BE2C (cell line): ENCODE measurements at regions not wholly inside any gene's neighbourhood (a gene's known extent, or its start where the extent isn't known, plus 50 kb on each side); places are given as distances from the start of the nearest gene placed in this dataset.

Experiments used
- DNase-seq: peaks from one replicate; pipeline ENCODE4 v3.0.0-alpha.2; 2020
- H3K27me3 ChIP-seq: fragments of 250-450 bp; sonication (Bioruptor Pico); 2 replicates; pipeline ENCODE4 v1.5.1; 2020; ENCODE audit warnings: mild to moderate bottlenecking
- H3K36me3 ChIP-seq: fragments of 250-450 bp; sonication (Bioruptor Pico); 2 replicates; pipeline ENCODE4 v1.5.1; 2020; ENCODE audit warnings: mild to moderate bottlenecking
- H3K4me1 ChIP-seq: fragments of 250-450 bp; sonication (Bioruptor Pico); 2 replicates; pipeline ENCODE4 v1.5.1; 2020
- H3K4me3 ChIP-seq: 2 replicates; pipeline ENCODE4 v1.5.1; 2011; ENCODE audit warnings: low read depth, low read length
- H3K9me3 ChIP-seq: fragments of 250-450 bp; sonication (Bioruptor Pico); 2 replicates; pipeline ENCODE4 v1.5.1; 2020
- CTCF ChIP-seq: IDR thresholded peaks from 2 replicates; pipeline ENCODE4 v1.5.1; 2012; ENCODE audit warnings: mild to moderate bottlenecking, low read depth, low read length

DNA sequence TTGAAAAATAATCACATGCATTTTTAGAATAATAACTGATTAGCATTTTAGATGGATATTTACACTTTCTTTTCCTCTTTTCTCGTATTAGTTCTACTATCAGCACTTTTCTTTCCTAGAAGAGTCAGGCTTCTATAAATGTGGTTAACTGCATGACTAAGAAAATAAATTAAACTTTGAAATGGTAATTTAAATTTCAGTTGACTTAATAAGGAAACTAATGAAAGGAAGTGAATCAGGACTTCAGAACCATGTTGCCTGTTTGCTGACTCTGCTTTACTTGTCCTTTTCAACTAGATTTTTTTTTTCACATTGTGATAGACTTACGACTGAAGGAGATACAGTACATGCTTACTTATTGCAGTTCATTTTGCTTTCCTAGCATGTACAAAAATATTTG is 1258.2 kb upstream of the EYS start:
- DNase-seq, result no peak
- H3K4me1 ChIP-seq, result no peaks in the 10 kb centered on the region
- no peak overlapping the region for H3K4me3 ChIP-seq
- H3K9me3 ChIP-seq, result no peaks in the 10 kb centered on the region
- H3K36me3 ChIP-seq, result no peaks in the 10 kb centered on the region
- no peaks in the 10 kb centered on the region for H3K27me3 ChIP-seq
- TF ChIP-seq CTCF, result no peak

GRCh38 chr6:66964216-66964615 is 1257.2 kb upstream of the EYS start:
- no peaks in the 10 kb centered on the region for H3K36me3 ChIP-seq
- DNase-seq, result no peak
- H3K9me3 ChIP-seq, result no peaks in the 10 kb centered on the region
- H3K4me3 ChIP-seq, result no peak overlapping the region
- no peaks in the 10 kb centered on the region for H3K27me3 ChIP-seq
- no peak for TF ChIP-seq CTCF
- no peaks in the 10 kb centered on the region for H3K4me1 ChIP-seq

DNA sequence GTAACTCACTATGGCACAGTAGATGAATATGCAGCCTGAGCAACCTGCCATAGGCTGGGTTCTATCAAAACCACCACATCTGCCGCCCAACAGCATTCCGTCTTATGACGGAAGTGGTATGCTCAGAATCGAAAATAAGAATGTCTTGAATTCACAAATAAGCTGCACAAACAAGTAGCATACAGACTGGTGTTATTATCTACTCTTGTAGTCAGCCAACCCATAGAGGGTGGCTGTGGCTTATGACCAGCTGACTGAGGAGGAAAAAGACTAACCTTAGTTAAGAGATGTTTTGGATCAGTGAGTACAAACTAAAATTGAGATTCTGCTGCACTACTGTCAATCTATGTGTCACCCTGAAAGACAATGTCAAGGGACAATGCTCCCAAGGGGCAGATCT is 1255.1 kb upstream of the EYS start:
- no peaks in the 10 kb centered on the region for H3K9me3 ChIP-seq
- DNase-seq, result no peak
- no peak overlapping the region for H3K4me3 ChIP-seq
- no peaks in the 10 kb centered on the region for H3K4me1 ChIP-seq
- TF ChIP-seq CTCF, result no peak
- H3K27me3 ChIP-seq, result no peaks in the 10 kb centered on the region
- no peaks in the 10 kb centered on the region for H3K36me3 ChIP-seq

DNA sequence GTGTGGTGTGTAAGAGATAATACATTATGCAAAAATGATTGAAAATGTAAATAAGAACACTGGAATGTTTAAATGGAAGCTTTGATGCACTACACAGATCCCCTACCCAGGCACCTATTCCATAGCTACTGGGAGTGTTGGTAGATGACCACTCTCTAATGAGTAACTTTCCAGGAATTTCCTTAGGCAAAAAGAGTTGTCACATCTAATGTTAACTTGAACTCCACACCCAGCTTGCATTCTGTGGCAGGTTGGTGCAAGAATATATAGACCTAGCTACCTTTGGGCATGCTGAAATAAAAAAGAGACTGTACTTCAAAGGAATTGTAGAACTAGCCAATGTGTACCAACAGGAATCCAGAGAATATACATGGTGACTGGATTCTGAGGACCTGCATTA is 1254.2 kb upstream of the EYS start:
- Histone ChIP-seq H3K27me3 (no peaks in the 10 kb centered on the region), H3K4me1 (no peaks in the 10 kb centered on the region), H3K4me3 (no peak overlapping the region), H3K36me3 (no peaks in the 10 kb centered on the region), H3K9me3 (no peaks in the 10 kb centered on the region)
- DNase-seq, result no peak
- no peak for TF ChIP-seq CTCF

GRCh38 chr6:66949191-66949661 is 1242.2 kb upstream of the EYS start:
- peaks cover 3% of the 10 kb centered on the region; the same call in 1 of the 2 replicates for H3K9me3 ChIP-seq
- DNase-seq, result no peak
- H3K27me3 ChIP-seq, result no peaks in the 10 kb centered on the region
- H3K36me3 ChIP-seq, result no peaks in the 10 kb centered on the region
- no peaks in the 10 kb centered on the region for H3K4me1 ChIP-seq
- TF ChIP-seq CTCF, result no peak
- no peak overlapping the region for H3K4me3 ChIP-seq

DNA sequence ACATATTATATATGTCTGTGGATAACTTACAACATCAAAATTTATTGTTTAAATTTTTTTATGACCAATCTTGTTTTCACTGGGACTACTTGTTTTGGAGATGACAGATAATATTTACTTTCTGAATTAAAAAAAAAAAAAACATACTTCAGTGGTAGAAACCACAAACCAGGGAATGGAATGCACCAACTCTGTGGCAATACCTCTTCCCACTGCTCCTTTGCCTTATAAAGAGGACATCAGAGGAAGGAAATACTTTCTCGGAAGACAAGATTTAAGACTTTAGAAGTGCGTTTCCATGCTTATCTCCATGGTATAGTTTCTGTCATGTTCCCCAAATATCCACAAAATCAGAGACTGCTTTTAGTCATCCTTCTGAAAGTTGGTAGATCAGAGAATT is 1241.1 kb upstream of the EYS start:
- H3K27me3 ChIP-seq, result no peaks in the 10 kb centered on the region
- no peak overlapping the region for H3K4me3 ChIP-seq
- H3K9me3 ChIP-seq, result peaks cover 3% of the 10 kb centered on the region; the same call in 1 of the 2 replicates
- no peak for TF ChIP-seq CTCF
- DNase-seq, result no peak
- no peaks in the 10 kb centered on the region for H3K4me1 ChIP-seq
- no peaks in the 10 kb centered on the region for H3K36me3 ChIP-seq
